K562 (cell line): ENCODE measurements at regions not wholly inside any gene's neighbourhood (a gene's known extent, or its start where the extent isn't known, plus 50 kb on each side); places are given as distances from the start of the nearest gene placed in this dataset.

Experiments
- CBX1 ChIP-seq: sonication (generic); IDR thresholded peaks from 2 replicates; pipeline ENCODE4 v1.6.1; 2016; ENCODE audit warnings: antibody characterized with exemption, low read depth, mild to moderate bottlenecking
- CBX2 ChIP-seq: fragments of 200-600 bp; sonication (generic); IDR thresholded peaks from one replicate; pipeline ENCODE4 v1.6.1; 2012; ENCODE audit warnings: mild to moderate bottlenecking, low read length, inconsistent platforms; ENCODE audit not compliant: insufficient read depth, poor library complexity, severe bottlenecking
- CTCF ChIP-seq, 3 experiments: IDR thresholded peaks in 2 of 3; conservative IDR thresholded peaks in 1 of 3; 2 replicates each; pipeline ENCODE4 v1.5.1; 2011 to 2012; ENCODE audit warnings: low read length in 3 of 3, mild to moderate bottlenecking in 3 of 3, control low read depth in 2 of 3, improper control_type of control experiment in 1 of 3, inconsistent platforms in 1 of 3, low read depth in 1 of 3, mixed read lengths in 1 of 3, moderate library complexity in 1 of 3; ENCODE audit not compliant: insufficient read depth in 2 of 3
- ELF1 ChIP-seq: fragments of 200-800 bp; sonication (Bioruptor generic); IDR thresholded peaks from 2 replicates; pipeline ENCODE4 v1.6.1; 2016; ENCODE audit warnings: missing genetic modification characterization, missing compliant biosample characterization
- ILK ChIP-seq: fragments of 450-650 bp; IDR thresholded peaks from 2 replicates; pipeline ENCODE4 v1.6.1; 2016; ENCODE audit warnings: missing genetic modification characterization, low read depth, mild to moderate bottlenecking, missing compliant biosample characterization, moderate library complexity, borderline replicate concordance
- ZZZ3 ChIP-seq: fragments of 450-650 bp; IDR thresholded peaks from 2 replicates; pipeline ENCODE4 v1.6.1; 2016; ENCODE audit warnings: antibody characterized with exemption, mild to moderate bottlenecking, moderate library complexity
- TF ChIP-seq, protein P1 (sequence below): fragments of 250-450 bp; sonication (Bioruptor Pico); IDR thresholded peaks from 2 replicates; pipeline ENCODE4 v1.8.0; 2021; ENCODE audit warnings: moderate library complexity, mild to moderate bottlenecking, inconsistent platforms

- TF ChIP-seq CTCF (IDR thresholded peaks at IDR 0.05 in 2 of 3, conservative IDR thresholded peaks at IDR 0.05 in 1 of 3; ENCODE audit: insufficient read depth in 2 of 3, low read depth in 1 of 3, low read length in 3 of 3) (no peak), CBX2 (no peak), ELF1 (no peak), ILK (tag) (no peak), CBX1 (no peak), ZZZ3 (no peak)
- TF ChIP-seq, protein P1, sequence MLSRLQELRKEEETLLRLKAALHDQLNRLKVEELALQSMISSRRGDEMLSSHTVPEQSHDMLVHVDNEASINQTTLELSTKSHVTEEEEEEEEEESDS = no peak
Measured at GRCh38 chr1:199085903-199086302, 447.1 kb downstream of the PTPRC start.
